ENCODE measurements at regions not wholly inside any gene's neighbourhood (a gene's known extent, or its start where the extent isn't known, plus 50 kb on each side); places are given as distances from the start of the nearest gene placed in this dataset.

DNA sequence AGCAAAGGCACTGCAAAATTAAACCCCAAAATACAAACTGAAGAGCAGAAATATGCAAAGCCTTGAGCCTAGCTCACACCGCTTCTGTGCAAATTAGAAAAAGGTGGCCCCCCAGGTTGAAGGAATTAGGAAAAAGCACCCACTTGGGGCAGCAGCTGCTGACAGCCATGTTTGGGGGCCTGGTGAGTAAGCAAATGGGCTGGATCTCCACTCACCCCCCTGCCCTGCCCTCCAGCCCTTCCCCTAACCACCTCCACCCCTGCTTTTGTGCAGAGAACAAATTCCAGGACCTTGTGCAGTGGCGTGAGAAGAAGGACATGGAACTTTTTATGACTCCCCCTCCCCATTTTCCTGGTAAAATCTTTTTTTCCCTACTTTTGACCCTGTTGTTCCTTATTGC lies 92.0 kb upstream of the DNAH5 start:
- TF ChIP-seq, protein P1, sequence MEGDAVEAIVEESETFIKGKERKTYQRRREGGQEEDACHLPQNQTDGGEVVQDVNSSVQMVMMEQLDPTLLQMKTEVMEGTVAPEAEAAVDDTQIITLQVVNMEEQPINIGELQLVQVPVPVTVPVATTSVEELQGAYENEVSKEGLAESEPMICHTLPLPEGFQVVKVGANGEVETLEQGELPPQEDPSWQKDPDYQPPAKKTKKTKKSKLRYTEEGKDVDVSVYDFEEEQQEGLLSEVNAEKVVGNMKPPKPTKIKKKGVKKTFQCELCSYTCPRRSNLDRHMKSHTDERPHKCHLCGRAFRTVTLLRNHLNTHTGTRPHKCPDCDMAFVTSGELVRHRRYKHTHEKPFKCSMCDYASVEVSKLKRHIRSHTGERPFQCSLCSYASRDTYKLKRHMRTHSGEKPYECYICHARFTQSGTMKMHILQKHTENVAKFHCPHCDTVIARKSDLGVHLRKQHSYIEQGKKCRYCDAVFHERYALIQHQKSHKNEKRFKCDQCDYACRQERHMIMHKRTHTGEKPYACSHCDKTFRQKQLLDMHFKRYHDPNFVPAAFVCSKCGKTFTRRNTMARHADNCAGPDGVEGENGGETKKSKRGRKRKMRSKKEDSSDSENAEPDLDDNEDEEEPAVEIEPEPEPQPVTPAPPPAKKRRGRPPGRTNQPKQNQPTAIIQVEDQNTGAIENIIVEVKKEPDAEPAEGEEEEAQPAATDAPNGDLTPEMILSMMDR (optimal IDR thresholded peaks at IDR 0.05 in 1 of 3, IDR thresholded peaks at IDR 0.05 in 1 of 3, conservative IDR thresholded peaks at IDR 0.05 in 1 of 3; ENCODE audit: extremely low read depth in 1 of 3, insufficient read depth in 2 of 3, low read length in 3 of 3): no peak
- no peak for TF ChIP-seq EZH2 (IDR thresholded peaks at IDR 0.05; ENCODE audit: low read length)
- no peaks in the 10 kb centered on the region for H3K9me3 ChIP-seq (ENCODE audit: control insufficient read depth, low read depth, low read length)
- H4K20me1 ChIP-seq (ENCODE audit: control insufficient read depth, extremely low read depth, insufficient read depth, low read length): no peaks in the 10 kb centered on the region
- no peaks in the 10 kb centered on the region for H3K79me2 ChIP-seq (ENCODE audit: control insufficient read depth, insufficient read depth, low read length)
- peak overlapping the region in 2 of 3 experiments; percentile 6 to 9 for H3K4me3 ChIP-seq (ENCODE audit: control insufficient read depth in 2 of 3, extremely low read depth in 1 of 3, insufficient read depth in 2 of 3, low read depth in 1 of 3, low read length in 3 of 3)
- dilution Hi-C loops (cut with MboI; ENCODE audit: extremely low pct_ligation_motif_present, low sequenced_read_pairs): no loop called here
- no peak overlapping the region for H2AFZ ChIP-seq (ENCODE audit: control insufficient read depth, low read length)
- DNase-seq (ENCODE audit: low read depth, low spot score) (no peak), FAIRE-seq (no peak)
- H3K27me3 ChIP-seq (ENCODE audit: control insufficient read depth, extremely low read depth, insufficient read depth, low read length): no peaks in the 10 kb centered on the region
- peaks cover 61% of the 10 kb centered on the region for H3K4me1 ChIP-seq (ENCODE audit: control insufficient read depth, extremely low read depth, insufficient read depth, low read length)
- H3K9me1 ChIP-seq (ENCODE audit: control insufficient read depth, extremely low read depth, insufficient read depth, low read length): peaks cover 3% of the 10 kb centered on the region
- no peaks in the 10 kb centered on the region for H3K36me3 ChIP-seq (ENCODE audit: control insufficient read depth in 2 of 2, extremely low read depth in 1 of 2, insufficient read depth in 2 of 2, low read length in 2 of 2)
- peak overlapping the region; percentile 82 for H3K9ac ChIP-seq (ENCODE audit: control insufficient read depth, extremely low read depth, insufficient read depth, low read length)
- H3K27ac ChIP-seq (ENCODE audit: control insufficient read depth, insufficient read depth, low read length): peak overlapping the region; percentile 95
- H3K4me2 ChIP-seq (ENCODE audit: control insufficient read depth, extremely low read depth, insufficient read depth, low read depth, low read length): peak overlapping the region; percentile 94

DNA sequence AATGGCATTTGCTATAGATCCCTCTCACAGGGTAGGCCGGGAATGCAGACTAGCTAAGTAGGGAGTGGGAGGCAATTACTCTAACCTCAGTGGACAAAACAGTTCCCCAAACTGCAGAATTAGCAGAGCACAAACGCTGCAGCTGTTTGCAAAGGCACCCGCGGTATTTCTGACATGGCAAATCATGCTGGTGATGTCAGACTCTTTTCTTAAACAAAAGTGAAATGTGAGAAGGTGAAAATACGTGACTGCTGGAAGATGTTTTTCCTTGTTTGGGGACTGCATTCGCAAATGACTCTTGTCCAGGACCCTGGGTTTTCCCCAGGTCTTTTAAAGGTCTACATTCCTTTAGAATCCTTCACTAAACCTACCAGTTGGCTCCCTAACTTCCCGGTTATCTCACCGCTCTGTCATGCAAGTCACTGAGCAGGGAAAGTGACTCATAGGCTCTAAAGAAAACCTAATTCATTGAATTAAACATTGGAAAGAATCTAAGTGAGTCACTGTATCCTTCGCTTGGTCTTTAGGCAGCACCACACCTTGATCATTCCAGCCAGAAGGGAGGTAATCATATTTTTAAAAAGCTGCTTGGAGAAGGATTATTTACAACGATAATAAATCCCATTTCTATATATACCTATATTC lies 91.5 kb upstream of the DNAH5 start:
- H3K4me3 ChIP-seq (ENCODE audit: control insufficient read depth in 2 of 3, extremely low read depth in 1 of 3, insufficient read depth in 2 of 3, low read depth in 1 of 3, low read length in 3 of 3): peak overlapping the region in 2 of 3 experiments; percentile 45 to 60
- H4K20me1 ChIP-seq (ENCODE audit: control insufficient read depth, extremely low read depth, insufficient read depth, low read length): no peaks in the 10 kb centered on the region
- dilution Hi-C loops (cut with MboI; ENCODE audit: extremely low pct_ligation_motif_present, low sequenced_read_pairs): no loop called here
- H3K9me1 ChIP-seq (ENCODE audit: control insufficient read depth, extremely low read depth, insufficient read depth, low read length): peaks cover 3% of the 10 kb centered on the region
- peak overlapping the region; percentile 82 for H3K9ac ChIP-seq (ENCODE audit: control insufficient read depth, extremely low read depth, insufficient read depth, low read length)
- H2AFZ ChIP-seq (ENCODE audit: control insufficient read depth, low read length): peak overlapping the region; percentile 23
- DNase-seq (ENCODE audit: low read depth, low spot score) (peak; percentile 97), FAIRE-seq (peak; percentile 76)
- H3K9me3 ChIP-seq (ENCODE audit: control insufficient read depth, low read depth, low read length): no peaks in the 10 kb centered on the region
- H3K4me2 ChIP-seq (ENCODE audit: control insufficient read depth, extremely low read depth, insufficient read depth, low read depth, low read length): peak overlapping the region; percentile 94
- peaks cover 61% of the 10 kb centered on the region for H3K4me1 ChIP-seq (ENCODE audit: control insufficient read depth, extremely low read depth, insufficient read depth, low read length)
- H3K27me3 ChIP-seq (ENCODE audit: control insufficient read depth, extremely low read depth, insufficient read depth, low read length): no peaks in the 10 kb centered on the region
- TF ChIP-seq, protein P1 (optimal IDR thresholded peaks at IDR 0.05 in 1 of 3, IDR thresholded peaks at IDR 0.05 in 1 of 3, conservative IDR thresholded peaks at IDR 0.05 in 1 of 3; ENCODE audit: extremely low read depth in 1 of 3, insufficient read depth in 2 of 3, low read length in 3 of 3): no peak
- no peak for TF ChIP-seq EZH2 (IDR thresholded peaks at IDR 0.05; ENCODE audit: low read length)
- no peaks in the 10 kb centered on the region for H3K36me3 ChIP-seq (ENCODE audit: control insufficient read depth in 2 of 2, extremely low read depth in 1 of 2, insufficient read depth in 2 of 2, low read length in 2 of 2)
- H3K79me2 ChIP-seq (ENCODE audit: control insufficient read depth, insufficient read depth, low read length): no peaks in the 10 kb centered on the region
- peak overlapping the region; percentile 95 for H3K27ac ChIP-seq (ENCODE audit: control insufficient read depth, insufficient read depth, low read length)
